Activated naive CD8-positive, alpha-beta T cell treated with anti-CD3 and anti-CD28 coated beads, Interleukin-2, amount 50 U/mL, for 24 hours (primary cell): ENCODE measurements at regions not wholly inside any gene's neighbourhood (a gene's known extent, or its start where the extent isn't known, plus 50 kb on each side); places are given as distances from the start of the nearest gene placed in this dataset.
A peak's percentile ranks its signal among the peaks of the same experiment; 100 is the strongest.

Experiments
- ATAC-seq: fragments of 150-1000 bp; cut with Tn5 transposase; one replicate; pipeline ENCODE4 v1.10.0; 2021
- DNase-seq: peaks from one replicate; pipeline ENCODE4 v3.0.0; 2021
- H3K27ac Mint-ChIP-seq: one replicate; pipeline ENCODE4 v1.8.0; 2021; ENCODE audit warnings: mild to moderate bottlenecking, mixed read lengths
- H3K27me3 Mint-ChIP-seq: one replicate; pipeline ENCODE4 v1.8.0; 2021; ENCODE audit warnings: mixed read lengths
- H3K36me3 Mint-ChIP-seq: one replicate; pipeline ENCODE4 v1.8.0; 2021; ENCODE audit warnings: low read depth, mixed read lengths
- H3K4me1 Mint-ChIP-seq: one replicate; pipeline ENCODE4 v1.8.0; 2021; ENCODE audit warnings: mixed read lengths
- H3K4me3 Mint-ChIP-seq: one replicate; pipeline ENCODE4 v1.8.0; 2021; ENCODE audit warnings: mild to moderate bottlenecking, moderate library complexity, mixed read lengths
- H3K9me3 Mint-ChIP-seq: one replicate; pipeline ENCODE4 v1.8.0; 2021; ENCODE audit warnings: mixed read lengths

DNA sequence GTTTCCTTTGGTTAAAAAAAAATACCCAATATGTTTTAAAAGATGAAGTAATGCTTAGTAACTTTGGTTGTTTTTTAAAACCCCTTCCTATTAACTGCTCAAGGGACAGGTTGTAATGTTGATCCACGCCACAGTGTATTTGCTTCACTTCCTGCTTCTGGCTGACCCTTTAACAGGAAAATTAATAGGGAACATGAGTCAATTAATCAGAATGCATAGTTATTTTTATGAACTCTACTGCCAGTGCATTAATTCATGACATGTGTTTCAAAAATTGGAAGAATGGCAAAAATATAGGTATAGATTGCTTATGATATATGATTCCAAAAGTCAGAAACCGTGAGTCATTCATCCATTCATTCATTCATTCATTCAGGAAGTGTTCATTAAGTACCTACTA, 204.8 kb downstream of the SETD4 start:
- ATAC-seq (no peak), DNase-seq (no peak)
- no peak overlapping the region for H3K4me3 Mint-ChIP-seq
- H3K4me1 Mint-ChIP-seq, result no peaks in the 10 kb centered on the region
- no peak overlapping the region for H3K27ac Mint-ChIP-seq
- H3K36me3 Mint-ChIP-seq, result no peaks in the 10 kb centered on the region
- no peaks in the 10 kb centered on the region for H3K9me3 Mint-ChIP-seq
- H3K27me3 Mint-ChIP-seq, result peaks cover 3% of the 10 kb centered on the region

DNA sequence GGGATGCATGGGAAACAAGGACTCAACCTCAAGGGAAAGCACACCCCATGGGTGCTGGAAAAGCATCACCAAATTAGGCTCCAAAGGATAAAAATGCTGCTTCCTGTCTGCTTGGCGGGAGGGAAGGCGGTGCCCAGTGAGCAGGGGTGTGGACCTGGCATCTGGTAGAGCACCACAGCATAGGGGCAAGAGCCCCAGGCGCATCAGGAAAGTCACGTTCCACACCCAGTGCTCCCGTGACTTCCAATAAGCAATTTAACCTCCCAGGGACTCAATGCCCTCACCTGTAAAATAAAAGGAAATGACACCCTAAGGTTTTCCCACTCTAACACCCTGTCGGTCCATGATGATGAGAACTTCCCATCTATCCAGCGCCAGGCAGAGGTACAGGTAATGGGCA, 206.0 kb downstream of the SETD4 start:
- DNase-seq, result no peak
- no peak overlapping the region for H3K27ac Mint-ChIP-seq
- H3K36me3 Mint-ChIP-seq, result no peaks in the 10 kb centered on the region
- ATAC-seq, result no peak
- no peak overlapping the region for H3K4me3 Mint-ChIP-seq
- peaks cover 2% of the 10 kb centered on the region for H3K27me3 Mint-ChIP-seq
- no peaks in the 10 kb centered on the region for H3K4me1 Mint-ChIP-seq
- H3K9me3 Mint-ChIP-seq, result no peaks in the 10 kb centered on the region

DNA sequence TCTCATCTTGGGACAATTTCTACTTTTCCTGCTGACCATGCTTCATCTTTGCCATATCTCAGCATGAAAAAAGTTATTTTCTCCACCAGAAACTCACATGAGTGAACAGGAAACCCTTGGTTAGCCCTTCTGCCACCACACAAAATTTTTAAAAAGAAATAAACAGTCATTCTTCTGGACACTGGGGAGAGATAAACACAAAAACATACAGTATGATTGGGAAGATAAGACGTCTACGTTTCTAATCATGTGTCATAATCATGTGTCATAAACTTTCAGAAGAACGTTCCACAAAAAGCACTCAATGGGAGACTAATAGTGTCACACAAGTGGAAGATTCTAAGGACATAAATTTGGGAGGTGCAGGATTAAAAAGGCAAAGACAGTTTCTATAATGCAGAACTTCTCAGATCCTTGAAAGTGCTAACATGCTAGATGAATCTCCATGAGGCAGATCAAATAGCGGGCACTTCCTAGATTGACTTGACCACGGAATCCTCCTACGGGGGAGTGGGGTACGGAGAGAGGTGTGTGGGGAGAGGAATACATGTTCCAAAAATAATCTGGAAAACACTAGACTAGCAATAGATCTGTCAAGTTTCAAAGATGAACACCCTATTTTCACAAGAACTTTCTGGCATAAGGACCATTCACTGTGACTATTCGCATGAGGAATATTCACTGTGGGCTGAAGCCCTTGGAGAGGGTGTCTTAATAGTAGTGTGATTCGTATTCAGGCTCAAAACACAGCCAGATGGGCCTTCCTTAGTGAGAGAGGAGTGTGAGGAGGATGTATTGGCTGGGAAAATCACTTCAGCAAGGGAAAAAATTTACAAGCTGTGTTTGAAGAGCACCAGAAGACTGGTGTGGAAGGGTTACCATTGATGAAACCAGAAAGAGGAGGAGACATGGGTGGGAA, 206.7 kb downstream of the SETD4 start:
- H3K36me3 Mint-ChIP-seq, result no peaks in the 10 kb centered on the region
- no peaks in the 10 kb centered on the region for H3K9me3 Mint-ChIP-seq
- peaks cover 2% of the 10 kb centered on the region for H3K27me3 Mint-ChIP-seq
- H3K27ac Mint-ChIP-seq, result no peak overlapping the region
- no peaks in the 10 kb centered on the region for H3K4me1 Mint-ChIP-seq
- no peak overlapping the region for H3K4me3 Mint-ChIP-seq
- DNase-seq (no peak), ATAC-seq (no peak)

DNA sequence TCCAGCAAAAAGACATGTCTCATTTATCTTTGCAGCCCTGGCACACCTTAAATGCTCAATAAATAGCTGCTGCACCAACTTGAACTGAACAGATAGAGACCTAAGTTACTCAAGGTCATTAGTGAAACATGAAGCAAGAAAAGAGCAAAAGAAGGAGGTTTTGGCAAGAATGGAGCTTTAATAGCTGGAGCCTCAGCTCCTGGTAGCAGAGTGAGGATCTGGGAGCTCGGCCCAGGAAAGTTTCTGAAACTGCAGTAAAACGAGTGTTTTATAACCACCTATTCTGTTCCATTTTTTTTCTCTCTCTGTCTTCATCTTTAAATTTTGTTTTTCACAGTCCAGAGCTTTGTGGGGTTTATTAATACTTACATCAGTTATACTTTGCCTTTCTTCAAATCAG, 207.5 kb downstream of the SETD4 start:
- no peak overlapping the region for H3K27ac Mint-ChIP-seq
- DNase-seq (no peak), ATAC-seq (no peak)
- no peak overlapping the region for H3K4me3 Mint-ChIP-seq
- no peaks in the 10 kb centered on the region for H3K4me1 Mint-ChIP-seq
- H3K27me3 Mint-ChIP-seq, result peaks cover 2% of the 10 kb centered on the region
- H3K9me3 Mint-ChIP-seq, result no peaks in the 10 kb centered on the region
- no peaks in the 10 kb centered on the region for H3K36me3 Mint-ChIP-seq

DNA sequence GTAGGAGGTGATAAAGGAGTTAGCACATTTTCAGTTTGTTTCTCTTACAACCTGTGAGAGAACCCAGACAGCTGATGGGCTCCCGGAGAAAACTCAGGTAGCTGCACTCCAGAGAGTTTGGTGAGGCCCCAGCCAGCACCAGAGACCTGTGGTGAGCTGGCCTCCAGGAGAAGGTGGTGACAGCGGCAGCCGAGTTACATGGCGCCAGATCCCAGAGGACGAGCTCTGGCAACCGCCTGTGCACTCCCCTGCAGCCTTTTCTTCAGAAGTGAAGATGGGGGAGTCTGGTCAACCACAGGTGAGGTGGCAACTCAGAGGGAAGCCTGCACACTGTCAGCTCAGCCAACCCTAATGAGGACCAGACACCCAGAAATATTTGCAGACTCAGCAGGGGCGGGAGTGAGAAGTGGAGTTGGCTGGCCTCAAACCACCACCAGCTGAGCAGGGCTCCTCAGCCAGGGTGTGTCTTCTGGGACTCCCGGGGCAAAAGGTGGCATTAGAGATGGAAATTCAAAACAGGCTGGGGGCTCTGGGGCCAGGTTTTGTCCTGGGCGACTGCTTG, 209.7 kb downstream of the SETD4 start:
- no peak overlapping the region for H3K27ac Mint-ChIP-seq

DNA sequence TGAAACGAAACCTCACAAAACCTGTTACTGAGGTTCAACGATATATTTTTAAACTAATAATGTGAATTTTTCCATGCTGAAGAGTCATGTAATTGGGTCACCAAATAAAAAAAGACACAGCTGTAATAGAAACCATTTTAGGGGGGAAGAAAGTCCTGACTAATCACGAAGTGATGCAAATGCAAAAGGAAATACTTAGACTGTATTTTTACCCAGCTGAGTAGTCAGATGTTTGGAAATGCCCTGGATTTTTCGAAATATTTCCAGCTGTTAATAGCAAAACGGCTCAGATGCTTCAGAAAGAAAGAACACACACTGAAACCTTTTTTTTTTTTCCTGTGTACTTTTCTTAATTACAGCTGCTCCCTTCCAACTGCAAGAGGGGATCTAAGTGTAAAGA, 210.3 kb downstream of the SETD4 start:
- ATAC-seq (no peak), DNase-seq (no peak)
- Mint-ChIP-seq H3K4me3 (no peak overlapping the region), H3K9me3 (no peaks in the 10 kb centered on the region), H3K4me1 (no peaks in the 10 kb centered on the region), H3K36me3 (no peaks in the 10 kb centered on the region), H3K27ac (no peak overlapping the region), H3K27me3 (no peaks in the 10 kb centered on the region)

More for the DNA sequence above, 209.7 kb downstream of the SETD4 start:
- Mint-ChIP-seq H3K27me3 (no peaks in the 10 kb centered on the region), H3K36me3 (no peaks in the 10 kb centered on the region), H3K4me3 (no peak overlapping the region), H3K9me3 (no peaks in the 10 kb centered on the region), H3K4me1 (no peaks in the 10 kb centered on the region)
- DNase-seq (no peak), ATAC-seq (no peak)

DNA sequence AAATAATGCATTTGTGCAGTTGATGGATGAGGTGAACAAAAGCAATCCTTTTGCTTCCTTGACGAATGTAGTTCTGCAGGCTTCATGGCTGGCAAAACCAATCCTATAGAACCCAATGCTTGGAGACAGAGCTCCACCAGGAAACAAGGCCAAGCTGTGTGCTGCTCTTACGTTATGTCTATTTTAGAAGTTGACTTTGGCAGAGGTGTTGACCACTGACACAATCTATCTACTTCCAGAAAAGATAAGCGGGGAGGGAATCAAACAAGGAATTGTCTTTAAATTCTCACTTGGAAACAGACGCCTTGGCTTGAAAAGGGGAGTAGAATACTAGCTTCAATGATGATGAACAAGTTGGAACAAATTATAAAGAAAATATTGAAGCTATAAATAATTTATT, 211.2 kb downstream of the SETD4 start:
- Mint-ChIP-seq H3K4me1 (no peaks in the 10 kb centered on the region), H3K9me3 (no peaks in the 10 kb centered on the region), H3K4me3 (no peak overlapping the region), H3K27ac (no peak overlapping the region), H3K36me3 (no peaks in the 10 kb centered on the region), H3K27me3 (no peaks in the 10 kb centered on the region)
- ATAC-seq (no peak), DNase-seq (no peak)

DNA sequence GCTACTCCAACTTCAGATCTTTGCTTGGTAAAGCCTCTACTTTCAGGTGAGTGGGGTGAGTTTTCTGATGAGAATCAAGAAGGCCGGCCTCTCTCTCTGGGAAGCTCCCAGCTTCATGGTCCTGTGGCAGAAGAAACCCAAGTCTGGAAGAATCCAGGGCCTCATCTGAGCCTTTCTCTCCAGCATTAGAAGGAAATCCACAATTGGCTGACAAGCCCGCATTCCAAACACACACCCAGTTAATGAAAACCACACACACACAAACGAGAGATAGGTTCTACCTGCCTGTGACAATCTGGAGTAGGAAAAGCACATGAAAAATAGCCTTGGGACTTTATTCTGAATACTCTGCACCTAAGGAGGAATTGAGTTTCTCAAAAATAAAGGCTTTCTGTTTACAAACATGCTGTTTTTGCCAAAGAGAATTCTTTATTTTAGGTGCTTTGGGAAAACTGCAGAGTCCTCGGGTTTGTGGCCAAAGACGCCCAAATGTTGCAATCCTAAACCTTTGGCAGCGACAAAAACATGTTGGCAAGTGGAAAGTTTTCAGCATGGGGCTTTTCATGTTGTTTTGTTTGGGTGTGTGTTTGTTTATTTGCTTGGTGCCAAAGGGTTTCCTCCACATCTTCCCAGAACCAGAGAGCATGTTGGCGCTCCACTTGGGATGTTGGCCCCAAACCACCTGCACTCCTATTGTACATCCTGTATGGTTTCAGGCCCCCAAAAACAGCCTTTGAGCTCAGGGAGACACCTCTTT, 216.2 kb downstream of the SETD4 start:
- Mint-ChIP-seq H3K9me3 (no peaks in the 10 kb centered on the region), H3K4me1 (no peaks in the 10 kb centered on the region), H3K27me3 (peaks cover 2% of the 10 kb centered on the region), H3K27ac (no peak overlapping the region), H3K36me3 (no peaks in the 10 kb centered on the region), H3K4me3 (no peak overlapping the region)
- no peak for ATAC-seq
- no peak for DNase-seq

DNA sequence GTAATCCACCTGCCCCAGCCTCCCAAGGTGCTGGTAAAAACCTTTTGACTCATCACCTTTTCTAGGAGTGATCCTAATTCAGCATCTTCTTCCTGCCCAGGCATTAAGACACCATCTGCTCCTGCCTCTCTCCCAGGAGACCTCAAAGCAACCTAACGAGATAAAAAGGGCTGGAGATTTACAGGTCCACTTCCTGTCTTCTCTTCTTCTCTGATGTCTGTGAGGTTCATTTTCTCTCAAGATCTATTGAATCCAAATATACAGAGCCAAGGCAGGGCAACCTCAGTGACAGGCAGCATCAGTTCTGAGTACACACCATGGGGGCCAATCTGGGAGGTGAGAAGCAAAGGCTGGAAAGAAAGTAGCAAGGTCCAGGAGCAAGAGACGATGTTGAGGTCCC, 219.4 kb downstream of the SETD4 start:
- no peak for ATAC-seq
- H3K9me3 Mint-ChIP-seq, result no peaks in the 10 kb centered on the region
- H3K27me3 Mint-ChIP-seq, result peaks cover 2% of the 10 kb centered on the region
- no peaks in the 10 kb centered on the region for H3K4me1 Mint-ChIP-seq
- H3K36me3 Mint-ChIP-seq, result no peaks in the 10 kb centered on the region
- no peak for DNase-seq
- no peak overlapping the region for H3K4me3 Mint-ChIP-seq
- no peak overlapping the region for H3K27ac Mint-ChIP-seq

DNA sequence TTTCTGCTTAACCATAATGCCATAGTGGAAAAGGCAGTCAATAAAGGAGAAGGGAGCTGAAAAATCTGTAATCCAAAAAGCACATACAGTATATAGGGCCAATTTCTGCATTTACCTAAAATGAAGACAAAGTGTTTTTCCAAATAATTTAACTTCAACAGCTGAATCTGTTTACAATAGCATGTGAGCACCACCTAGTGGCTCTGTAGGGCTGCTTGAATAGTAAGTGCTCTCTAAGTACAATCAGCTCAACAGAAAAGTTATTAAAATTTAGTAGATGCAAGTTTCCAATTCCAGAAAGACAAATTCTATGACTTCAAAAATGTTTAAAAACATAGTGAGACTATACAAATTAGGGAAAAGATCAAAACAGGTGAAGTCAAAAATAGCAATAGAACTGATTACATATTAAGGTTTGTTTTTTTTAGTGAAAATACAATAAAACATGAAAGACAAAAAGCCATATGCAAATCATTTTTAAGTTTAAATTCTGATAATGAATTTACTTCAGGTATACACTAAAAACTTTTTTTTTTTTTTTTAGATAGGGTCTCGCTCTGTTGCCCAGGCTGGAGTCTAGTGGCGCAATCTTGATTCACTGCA, 220.0 kb downstream of the SETD4 start:
- Mint-ChIP-seq H3K4me1 (no peaks in the 10 kb centered on the region), H3K4me3 (no peak overlapping the region), H3K27ac (no peak overlapping the region), H3K27me3 (peaks cover 2% of the 10 kb centered on the region), H3K36me3 (no peaks in the 10 kb centered on the region), H3K9me3 (no peaks in the 10 kb centered on the region)
- ATAC-seq (peak; percentile 45), DNase-seq (peak; percentile 47)

DNA sequence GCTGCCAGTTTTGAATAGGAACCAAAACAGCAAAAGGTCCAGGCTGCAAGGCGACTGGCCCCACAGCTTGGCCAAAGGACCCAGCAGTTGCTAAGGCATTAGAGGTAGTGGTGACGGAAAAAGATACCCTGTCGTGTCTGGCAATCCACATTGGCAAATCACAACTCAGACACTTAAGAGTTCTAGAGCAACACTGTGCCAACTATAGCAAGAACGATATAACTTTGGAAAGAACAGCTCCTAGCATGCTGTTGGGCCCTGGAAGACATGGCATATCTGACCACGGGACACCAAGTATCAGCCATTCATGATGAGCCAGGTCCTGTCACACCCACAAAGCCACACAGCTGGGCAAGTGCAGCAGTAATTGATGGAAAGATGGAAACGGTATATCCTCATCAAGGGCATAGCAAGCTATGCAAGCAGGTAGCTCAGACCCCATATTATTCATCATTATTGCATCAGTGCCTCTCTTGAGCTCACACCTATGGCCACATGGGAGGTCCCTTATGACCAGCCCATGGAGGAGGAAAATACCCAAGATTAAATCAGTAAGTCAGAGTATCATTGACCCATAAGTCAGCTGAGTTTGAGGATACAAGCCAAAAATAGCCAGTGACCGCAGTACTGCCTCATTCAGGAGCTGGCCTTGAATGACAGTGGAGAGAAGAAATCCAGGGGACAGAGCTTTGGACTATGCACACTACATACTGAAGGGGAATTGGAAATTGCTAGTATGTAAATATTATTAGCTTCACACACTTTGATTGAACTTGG, 221.2 kb downstream of the SETD4 start:
- no peaks in the 10 kb centered on the region for H3K36me3 Mint-ChIP-seq
- no peaks in the 10 kb centered on the region for H3K9me3 Mint-ChIP-seq
- DNase-seq, result no peak
- H3K4me3 Mint-ChIP-seq, result no peak overlapping the region
- H3K27ac Mint-ChIP-seq, result no peak overlapping the region
- ATAC-seq, result no peak
- H3K27me3 Mint-ChIP-seq, result peaks cover 2% of the 10 kb centered on the region
- no peaks in the 10 kb centered on the region for H3K4me1 Mint-ChIP-seq

DNA sequence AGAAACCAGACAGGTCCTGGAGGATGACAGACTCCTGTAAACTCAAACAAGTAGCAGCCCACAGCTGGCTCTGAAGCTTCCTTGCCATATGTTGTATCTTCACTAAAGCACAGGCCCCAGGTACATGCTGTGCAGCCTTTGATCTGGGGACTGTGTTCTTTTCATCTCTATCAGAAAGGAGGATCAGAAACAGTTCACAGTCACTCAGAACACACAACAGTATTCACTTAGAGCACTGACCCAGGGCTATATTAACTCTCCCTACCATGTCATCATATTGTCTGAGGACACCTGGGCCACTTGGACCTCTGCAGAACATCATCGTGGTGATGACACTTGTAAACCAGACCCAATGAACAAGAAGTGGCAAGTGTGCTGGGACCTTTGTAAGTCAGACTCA, 222.0 kb downstream of the SETD4 start:
- H3K27me3 Mint-ChIP-seq, result peaks cover under 1% of the 10 kb centered on the region
- ATAC-seq, result no peak
- H3K36me3 Mint-ChIP-seq, result no peaks in the 10 kb centered on the region
- H3K9me3 Mint-ChIP-seq, result no peaks in the 10 kb centered on the region
- no peak for DNase-seq
- H3K4me3 Mint-ChIP-seq, result no peak overlapping the region
- H3K27ac Mint-ChIP-seq, result no peak overlapping the region
- H3K4me1 Mint-ChIP-seq, result no peaks in the 10 kb centered on the region

DNA sequence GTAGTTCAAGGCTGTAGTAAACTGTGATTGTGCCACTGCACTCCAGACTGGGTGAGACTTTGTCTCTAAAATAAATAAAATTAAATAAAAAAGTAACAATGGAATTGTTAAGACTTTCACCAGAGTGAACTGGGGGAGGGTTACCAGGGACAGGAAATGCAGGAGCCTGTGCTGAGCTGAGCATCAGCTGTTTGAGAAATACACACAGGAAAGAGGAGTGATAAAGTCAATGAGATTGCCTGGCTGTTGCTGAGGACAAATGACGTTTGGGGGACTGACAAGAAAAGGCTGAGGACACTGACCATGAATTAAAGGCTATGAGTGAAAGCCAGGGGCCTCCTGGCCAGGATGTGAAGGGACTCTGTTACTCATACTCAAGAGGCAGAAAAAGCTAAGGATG, 226.3 kb downstream of the SETD4 start:
- Mint-ChIP-seq H3K4me3 (no peak overlapping the region), H3K9me3 (no peaks in the 10 kb centered on the region), H3K27me3 (peaks cover 13% of the 10 kb centered on the region), H3K4me1 (peaks cover 6% of the 10 kb centered on the region), H3K36me3 (no peaks in the 10 kb centered on the region), H3K27ac (no peak overlapping the region)
- ATAC-seq (no peak), DNase-seq (no peak)

DNA sequence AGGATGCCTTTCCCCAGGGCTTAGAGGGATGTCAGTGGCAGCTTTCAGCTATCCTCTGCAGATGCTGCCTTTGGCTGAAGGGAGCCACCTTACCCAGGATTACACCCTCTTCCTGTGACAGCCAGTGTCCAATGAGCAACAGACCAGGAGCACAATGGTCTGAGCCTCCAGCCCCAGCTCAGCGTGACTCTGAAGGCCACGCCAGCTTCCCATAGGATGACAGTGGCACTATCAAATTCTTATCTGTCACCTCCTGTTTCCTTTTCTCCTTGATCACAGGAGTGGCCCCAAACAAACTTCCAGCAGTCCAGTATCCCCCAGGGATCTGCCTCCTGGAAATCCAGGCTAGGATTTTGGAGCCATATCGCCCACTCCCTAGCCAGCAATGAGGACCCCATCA, 226.9 kb downstream of the SETD4 start:
- peaks cover 19% of the 10 kb centered on the region for H3K27me3 Mint-ChIP-seq
- H3K27ac Mint-ChIP-seq, result no peak overlapping the region
- H3K4me1 Mint-ChIP-seq, result peaks cover 7% of the 10 kb centered on the region
- H3K9me3 Mint-ChIP-seq, result no peaks in the 10 kb centered on the region
- H3K4me3 Mint-ChIP-seq, result no peak overlapping the region
- DNase-seq, result no peak
- no peak for ATAC-seq
- no peaks in the 10 kb centered on the region for H3K36me3 Mint-ChIP-seq
